ENCODE measurements at regions not wholly inside any gene's neighbourhood (a gene's known extent, or its start where the extent isn't known, plus 50 kb on each side); places are given as distances from the start of the nearest gene placed in this dataset.

DNA sequence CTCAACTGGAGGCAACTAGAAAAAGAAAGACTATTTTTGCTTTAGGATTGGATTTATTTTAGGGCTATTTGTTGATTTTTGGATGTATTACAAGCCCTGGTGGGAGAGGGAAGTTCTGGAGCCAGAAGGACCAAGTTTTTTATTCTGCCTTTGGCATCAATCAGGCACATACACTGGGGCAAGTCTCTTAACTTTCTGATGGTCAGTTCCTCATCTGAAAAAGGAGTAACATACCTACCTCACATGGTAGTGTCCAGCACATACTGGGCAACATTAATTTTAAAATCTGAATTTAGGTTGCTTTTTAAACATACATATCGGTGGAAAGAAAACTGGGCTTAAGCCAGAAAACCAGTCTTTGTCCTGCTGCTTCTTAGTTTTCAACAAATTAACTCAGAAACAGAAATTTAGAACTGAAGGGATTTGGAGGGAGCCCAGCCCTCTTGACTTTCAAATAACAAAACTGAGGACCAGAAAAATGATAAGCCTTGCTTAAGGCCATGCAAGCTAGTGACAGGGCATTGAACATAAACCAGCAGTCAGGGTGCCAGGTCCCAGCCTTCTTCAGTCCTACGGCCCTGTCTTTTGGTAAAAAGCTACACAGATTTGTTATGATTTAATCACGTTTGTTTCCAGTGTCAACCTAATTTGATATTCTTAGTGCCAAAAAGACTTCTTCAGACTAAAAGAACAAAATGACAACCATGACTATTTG lies 90.2 kb upstream of the SLC38A2 start:
- no peak overlapping the region for H3K4me3 Mint-ChIP-seq
- H3K36me3 Mint-ChIP-seq = no peaks in the 10 kb centered on the region
- no peak for DNase-seq
- intact Hi-C loops (cut with micrococcal nuclease) = no loop called here
- Histone ChIP-seq H3K4me2 (replicated peaks; ENCODE audit: extremely low read depth, low read length, poor library complexity, severe bottlenecking) (no peak overlapping the region), H3K4me1 (ENCODE audit: control insufficient read depth in 1 of 2, insufficient read depth in 2 of 2, low read length in 2 of 2) (peaks cover 30 to 32% of the 10 kb centered on the region in 2 donors), H3K4me3 (replicated peaks in 1 of 3; ENCODE audit: low read depth in 2 of 3, low read length in 3 of 3) (no peak overlapping the region), H3K79me2 (ENCODE audit: insufficient read depth, low read length) (no peaks in the 10 kb centered on the region), H4K20me1 (ENCODE audit: insufficient read depth, low read length) (no peaks in the 10 kb centered on the region), H3K9me3 (replicated peaks in 1 of 2; ENCODE audit: control insufficient read depth in 1 of 2, insufficient read depth in 1 of 2, low read length in 2 of 2) (no peaks in the 10 kb centered on the region), H2AFZ (ENCODE audit: insufficient read depth, low read depth, low read length, poor library complexity, severe bottlenecking) (no peak overlapping the region), H3K9ac (ENCODE audit: insufficient read depth, low read length, poor library complexity, severe bottlenecking) (no peak overlapping the region), H3K27me3 (ENCODE audit: control insufficient read depth in 2 of 2, insufficient read depth in 2 of 2, low read length in 2 of 2) (no peaks in the 10 kb centered on the region), H3K36me3 (replicated peaks in 1 of 2; ENCODE audit: control insufficient read depth in 1 of 2, insufficient read depth in 2 of 2, low read length in 2 of 2) (no peaks in the 10 kb centered on the region), H3K27ac (ENCODE audit: low read depth in 1 of 2, low read length in 2 of 2) (no peak overlapping the region)
- H3K4me1 Mint-ChIP-seq = peaks cover 52% of the 10 kb centered on the region
- 100% methylated on average over 1 of the region's 3 CpGs for WGBS (ENCODE audit: insufficient coverage)
- TF ChIP-seq, protein P1, sequence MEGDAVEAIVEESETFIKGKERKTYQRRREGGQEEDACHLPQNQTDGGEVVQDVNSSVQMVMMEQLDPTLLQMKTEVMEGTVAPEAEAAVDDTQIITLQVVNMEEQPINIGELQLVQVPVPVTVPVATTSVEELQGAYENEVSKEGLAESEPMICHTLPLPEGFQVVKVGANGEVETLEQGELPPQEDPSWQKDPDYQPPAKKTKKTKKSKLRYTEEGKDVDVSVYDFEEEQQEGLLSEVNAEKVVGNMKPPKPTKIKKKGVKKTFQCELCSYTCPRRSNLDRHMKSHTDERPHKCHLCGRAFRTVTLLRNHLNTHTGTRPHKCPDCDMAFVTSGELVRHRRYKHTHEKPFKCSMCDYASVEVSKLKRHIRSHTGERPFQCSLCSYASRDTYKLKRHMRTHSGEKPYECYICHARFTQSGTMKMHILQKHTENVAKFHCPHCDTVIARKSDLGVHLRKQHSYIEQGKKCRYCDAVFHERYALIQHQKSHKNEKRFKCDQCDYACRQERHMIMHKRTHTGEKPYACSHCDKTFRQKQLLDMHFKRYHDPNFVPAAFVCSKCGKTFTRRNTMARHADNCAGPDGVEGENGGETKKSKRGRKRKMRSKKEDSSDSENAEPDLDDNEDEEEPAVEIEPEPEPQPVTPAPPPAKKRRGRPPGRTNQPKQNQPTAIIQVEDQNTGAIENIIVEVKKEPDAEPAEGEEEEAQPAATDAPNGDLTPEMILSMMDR (IDR thresholded peaks at IDR 0.05) = no peak
- H3K9me3 Mint-ChIP-seq = no peaks in the 10 kb centered on the region
- peaks cover 0 to 2% (median 0%) of the 10 kb centered on the region in 3 donors for H3K27me3 Mint-ChIP-seq (ENCODE audit: low read depth in 3 of 3)
- no peak overlapping the region for H3K27ac Mint-ChIP-seq

DNA sequence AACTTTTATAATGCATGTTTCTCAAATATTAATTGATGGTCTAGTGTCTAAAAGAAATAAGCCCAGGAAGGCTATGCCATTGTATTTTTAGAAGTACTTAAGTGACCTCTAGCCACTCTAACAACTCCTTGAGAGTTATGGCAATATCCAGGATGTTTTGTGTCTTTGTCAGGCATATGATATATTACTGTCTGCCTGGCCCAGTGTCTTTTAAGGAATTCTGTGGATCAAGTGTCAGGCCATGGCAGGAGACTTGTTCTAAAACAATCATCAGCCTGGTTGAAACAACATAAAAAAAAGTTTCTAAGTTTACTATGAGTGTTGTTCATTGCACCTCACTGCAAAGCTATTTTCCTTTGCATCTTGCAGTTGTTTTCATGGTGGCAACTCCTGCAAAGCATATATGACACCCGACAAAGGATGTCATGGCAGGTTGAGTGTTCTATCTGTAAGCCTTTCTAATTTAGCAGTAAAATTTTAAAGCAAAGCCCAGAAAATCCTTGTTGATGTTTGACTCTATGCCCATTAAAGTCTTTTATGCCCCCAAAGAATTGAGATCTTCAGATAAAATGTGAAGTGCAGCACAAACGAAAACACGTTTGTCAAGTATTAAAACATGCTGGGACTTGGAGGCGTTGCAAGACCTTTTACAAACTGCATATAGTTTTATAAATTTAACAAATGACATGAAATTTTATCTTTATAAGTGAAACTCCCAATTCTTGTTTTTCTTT lies 89.5 kb upstream of the SLC38A2 start:
- no peaks in the 10 kb centered on the region for H3K27me3 ChIP-seq (ENCODE audit: control insufficient read depth in 2 of 2, insufficient read depth in 2 of 2, low read length in 2 of 2)
- peaks cover 0 to 2% (median 0%) of the 10 kb centered on the region in 3 donors for H3K27me3 Mint-ChIP-seq (ENCODE audit: low read depth in 3 of 3)
- H3K4me1 Mint-ChIP-seq = peaks cover 51% of the 10 kb centered on the region
- H3K9me3 Mint-ChIP-seq = no peaks in the 10 kb centered on the region
- intact Hi-C loops (cut with micrococcal nuclease) = no loop called here
- H3K4me3 ChIP-seq (replicated peaks in 1 of 3; ENCODE audit: low read depth in 2 of 3, low read length in 3 of 3) = no peak overlapping the region
- no peak for DNase-seq
- no peak overlapping the region for H3K27ac ChIP-seq (ENCODE audit: low read depth in 1 of 2, low read length in 2 of 2)
- H3K4me3 Mint-ChIP-seq = no peak overlapping the region
- no peaks in the 10 kb centered on the region for H3K79me2 ChIP-seq (ENCODE audit: insufficient read depth, low read length)
- no peaks in the 10 kb centered on the region for H3K36me3 Mint-ChIP-seq
- H3K4me2 ChIP-seq (replicated peaks; ENCODE audit: extremely low read depth, low read length, poor library complexity, severe bottlenecking) = no peak overlapping the region
- WGBS (ENCODE audit: insufficient coverage) = 100% methylated on average over 1 of the region's 4 CpGs
- no peaks in the 10 kb centered on the region for H4K20me1 ChIP-seq (ENCODE audit: insufficient read depth, low read length)
- H3K9me3 ChIP-seq (replicated peaks in 1 of 2; ENCODE audit: control insufficient read depth in 1 of 2, insufficient read depth in 1 of 2, low read length in 2 of 2) = no peaks in the 10 kb centered on the region
- TF ChIP-seq, protein P1 (IDR thresholded peaks at IDR 0.05) = no peak
- no peak overlapping the region for H3K9ac ChIP-seq (ENCODE audit: insufficient read depth, low read length, poor library complexity, severe bottlenecking)
- H2AFZ ChIP-seq (ENCODE audit: insufficient read depth, low read depth, low read length, poor library complexity, severe bottlenecking) = no peak overlapping the region
- no peaks in the 10 kb centered on the region for H3K36me3 ChIP-seq (replicated peaks in 1 of 2; ENCODE audit: control insufficient read depth in 1 of 2, insufficient read depth in 2 of 2, low read length in 2 of 2)
- H3K4me1 ChIP-seq (ENCODE audit: control insufficient read depth in 1 of 2, insufficient read depth in 2 of 2, low read length in 2 of 2) = peaks cover 29 to 33% of the 10 kb centered on the region in 2 donors
- no peak overlapping the region for H3K27ac Mint-ChIP-seq

Measured in CD14-positive monocyte (primary cell).